Epithelial cell of esophagus (primary cell): ENCODE measurements at regions not wholly inside any gene's neighbourhood (a gene's known extent, or its start where the extent isn't known, plus 50 kb on each side); places are given as distances from the start of the nearest gene placed in this dataset.
A peak's percentile ranks its signal among the peaks of the same experiment; 100 is the strongest.

Source experiments
- DNase-seq: peaks from one replicate; pipeline ENCODE4 v3.0.0; 2010; ENCODE audit warnings: low read depth
- H3K4me3 ChIP-seq: 2 replicates; pipeline ENCODE4 v1.5.1; 2011; ENCODE audit warnings: mild to moderate bottlenecking, low read length, control low read depth
- CTCF ChIP-seq: IDR thresholded peaks from 2 replicates; pipeline ENCODE4 v1.5.1; 2011; ENCODE audit warnings: low read depth, mild to moderate bottlenecking, low read length, control low read depth, inconsistent platforms; ENCODE audit not compliant: insufficient read depth; ENCODE audit errors: missing control alignments

DNA sequence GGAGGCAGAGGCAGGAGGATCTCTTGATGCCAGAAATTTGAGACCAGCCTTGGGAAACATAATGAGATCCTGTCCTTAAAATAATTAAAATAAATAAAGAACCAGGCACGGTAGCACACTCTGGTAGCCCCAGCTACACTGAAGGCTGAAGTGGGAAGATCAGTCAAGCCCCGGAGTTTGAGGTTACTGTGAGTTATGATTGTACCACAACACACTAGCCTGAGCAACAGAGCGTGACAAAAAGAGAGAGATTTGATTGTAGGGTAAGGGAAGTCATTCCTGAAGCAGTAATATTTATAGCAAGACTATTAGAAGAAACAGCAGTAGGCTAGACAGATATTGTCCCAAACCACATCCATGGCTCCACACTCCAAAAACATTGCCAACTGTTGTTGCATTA is 1408.4 kb upstream of the TENM4 start:
- DNase-seq: no peak
- no peak overlapping the region for H3K4me3 ChIP-seq
- TF ChIP-seq CTCF: no peak

GRCh38 chr11:80846979-80847378 is 1406.1 kb upstream of the TENM4 start:
- DNase-seq: no peak
- no peak for TF ChIP-seq CTCF

DNA sequence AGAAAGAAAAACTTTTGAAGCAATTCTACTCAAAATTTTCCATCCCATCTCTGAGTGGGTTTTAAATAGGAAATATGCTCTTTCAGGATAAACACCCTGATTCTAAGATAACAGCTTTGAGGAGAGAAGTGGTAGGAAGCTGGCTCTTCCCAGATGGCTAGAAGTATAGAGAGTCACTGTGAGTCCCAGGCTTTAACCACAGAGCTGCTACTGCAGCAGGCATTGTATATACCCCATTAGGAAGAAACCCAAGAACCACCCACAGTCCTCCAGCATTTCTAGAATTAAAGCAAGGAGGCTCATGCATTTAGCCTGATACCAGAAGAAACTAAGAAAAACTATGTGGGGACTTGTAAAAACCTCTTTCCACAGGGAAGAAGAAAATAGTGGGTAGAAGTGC is 1405.6 kb upstream of the TENM4 start:
- no peak for DNase-seq
- TF ChIP-seq CTCF: no peak

More at GRCh38 chr11:80846979-80847378, 1406.1 kb upstream of the TENM4 start:
- no peak overlapping the region for H3K4me3 ChIP-seq

DNA sequence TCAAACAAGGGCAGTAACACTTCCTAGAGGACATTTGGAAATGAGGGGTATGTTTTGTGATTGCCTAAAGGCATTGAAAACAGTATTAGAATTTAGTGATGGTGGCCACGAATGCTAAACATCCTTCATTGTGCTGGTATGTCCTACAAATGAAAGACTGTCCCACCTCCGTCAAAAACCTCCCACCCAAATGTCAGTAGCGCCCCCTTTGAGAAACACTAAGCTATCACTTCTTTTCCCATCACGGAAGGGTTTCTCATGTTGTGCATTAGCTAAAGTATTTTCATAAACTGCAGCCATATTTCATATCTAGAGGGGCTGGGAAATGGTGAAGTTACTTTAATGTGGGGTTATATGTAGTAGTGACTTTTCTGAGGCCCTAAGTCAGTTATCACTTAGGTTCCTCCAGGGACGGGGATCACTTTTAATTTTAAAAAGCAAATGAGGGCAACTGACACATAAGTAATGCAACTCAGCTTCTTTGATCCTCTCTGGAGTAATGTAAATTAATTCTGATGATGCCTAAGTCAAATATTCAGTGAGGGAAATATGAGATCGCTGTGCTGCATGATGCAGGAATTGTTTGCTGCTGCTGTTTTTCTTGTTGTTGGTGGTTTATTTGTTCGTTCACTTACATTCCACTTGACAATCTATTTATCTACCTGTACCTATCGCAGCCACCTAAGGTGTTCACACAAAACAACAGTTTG is 1403.4 kb upstream of the TENM4 start:
- no peak overlapping the region for H3K4me3 ChIP-seq
- no peak for TF ChIP-seq CTCF
- no peak for DNase-seq

More for the DNA sequence above, 1405.6 kb upstream of the TENM4 start:
- no peak overlapping the region for H3K4me3 ChIP-seq

DNA sequence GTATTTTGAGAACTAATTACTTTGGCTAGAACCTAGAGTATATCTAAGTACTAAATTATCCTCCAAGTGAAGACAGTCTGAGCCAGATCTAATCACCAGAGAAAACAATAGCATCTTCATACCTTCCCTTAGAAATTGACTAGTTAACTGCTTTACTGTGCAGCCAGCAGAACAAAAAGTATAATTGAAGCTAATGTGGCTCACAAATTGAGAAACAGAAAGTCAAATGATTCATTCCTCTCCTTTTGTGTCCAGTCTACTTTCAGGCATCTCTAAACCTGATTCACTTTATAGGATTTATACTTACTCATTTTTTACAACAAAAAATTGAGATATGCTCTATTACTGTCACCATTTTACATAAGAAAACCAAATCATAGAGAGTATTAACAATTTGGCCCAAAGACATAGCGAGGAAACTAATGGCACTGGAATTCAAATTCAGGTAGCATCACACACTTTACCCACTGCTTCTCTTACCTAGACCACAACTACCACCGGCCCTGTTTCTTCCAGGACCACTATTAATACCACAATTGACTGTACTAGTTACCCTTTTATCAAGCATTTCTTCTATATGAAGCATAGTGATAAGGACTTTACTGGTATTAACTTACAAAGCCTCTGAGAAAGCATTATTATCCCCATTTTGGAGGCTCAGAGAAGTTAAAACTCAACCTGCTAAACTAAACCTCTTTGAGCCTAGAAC is 1402.6 kb upstream of the TENM4 start:
- no peak for TF ChIP-seq CTCF
- peak; percentile 37 for DNase-seq
- H3K4me3 ChIP-seq: no peak overlapping the region

DNA sequence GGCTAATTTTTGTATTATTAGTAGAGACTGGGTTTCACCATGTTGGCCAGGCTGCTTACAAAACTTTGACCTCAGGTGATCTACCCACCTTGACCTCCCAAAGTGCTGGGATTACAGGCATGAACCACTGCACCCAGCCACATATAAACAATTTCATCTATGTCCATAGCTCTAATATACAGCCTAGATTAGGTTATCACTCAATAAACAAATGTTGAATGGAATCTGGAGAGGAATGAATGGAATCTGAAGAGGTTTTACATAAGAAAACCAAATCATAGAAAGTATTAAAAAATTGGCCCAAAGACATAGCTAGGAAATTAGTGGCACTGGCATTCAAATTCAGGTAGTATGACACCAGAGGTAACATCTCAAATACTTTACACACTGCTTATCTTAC is 1401.4 kb upstream of the TENM4 start:
- H3K4me3 ChIP-seq: no peak overlapping the region
- no peak for TF ChIP-seq CTCF
- no peak for DNase-seq
